HFF-Myc (cell line): ENCODE measurements at regions not wholly inside any gene's neighbourhood (a gene's known extent, or its start where the extent isn't known, plus 50 kb on each side); places are given as distances from the start of the nearest gene placed in this dataset.

ENCODE experiments used
- DNase-seq: peaks from one replicate; pipeline ENCODE4 v3.0.0-alpha.2; 2011; ENCODE audit warnings: low read depth; ENCODE audit errors: extremely low read depth
- H3K4me3 ChIP-seq: replicated peaks from 2 replicates; pipeline ENCODE4 v1.5.1; 2011; ENCODE audit warnings: low read depth, mild to moderate bottlenecking, control low read depth, low read length
- CTCF ChIP-seq: IDR thresholded peaks from 2 replicates; pipeline ENCODE4 v1.5.1; 2012; ENCODE audit warnings: mild to moderate bottlenecking, low read depth, low read length, control low read depth; ENCODE audit errors: missing control alignments

DNA sequence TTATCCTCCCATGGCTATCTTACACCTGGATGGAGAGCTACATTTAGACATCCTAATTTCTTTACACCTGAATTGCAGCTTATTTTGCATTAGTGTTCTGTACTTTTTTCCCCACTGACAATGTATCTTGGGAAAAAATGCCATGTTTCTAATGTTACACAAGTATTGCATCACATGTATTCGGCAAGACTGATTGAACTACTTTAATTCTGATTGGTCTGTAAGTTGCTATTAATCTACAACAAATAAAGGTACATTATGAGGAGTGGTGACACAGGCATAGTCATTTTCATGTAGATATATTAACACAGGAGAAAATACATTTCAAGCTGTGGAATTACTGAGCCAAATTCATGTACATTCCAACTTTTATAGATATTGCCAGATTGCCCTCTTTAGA is 558.0 kb downstream of the TRIML1 start:
- DNase-seq: no peak
- TF ChIP-seq CTCF: no peak
- no peak overlapping the region for H3K4me3 ChIP-seq

GRCh38 chr4:188701952-188702351 is 562.7 kb downstream of the TRIML1 start:
- DNase-seq: no peak
- no peak for TF ChIP-seq CTCF
- no peak overlapping the region for H3K4me3 ChIP-seq

- H3K4me3 ChIP-seq: no peak overlapping the region
- DNase-seq: no peak
- TF ChIP-seq CTCF: no peak
Measured at GRCh38 chr4:188704288-188704687, 565.0 kb downstream of the TRIML1 start.

GRCh38 chr4:188707036-188707435 is 567.8 kb downstream of the TRIML1 start:
- H3K4me3 ChIP-seq: no peak overlapping the region
- TF ChIP-seq CTCF: no peak
- DNase-seq: no peak

- peak; percentile 51 for DNase-seq
- TF ChIP-seq CTCF: no peak
- H3K4me3 ChIP-seq: no peak overlapping the region
Measured at GRCh38 chr4:188714501-188714900, 575.3 kb downstream of the TRIML1 start.

- no peak for DNase-seq
- TF ChIP-seq CTCF: no peak
Measured at GRCh38 chr4:188714907-188715306, 575.7 kb downstream of the TRIML1 start.

GRCh38 chr4:188717661-188718060 is 578.4 kb downstream of the TRIML1 start:
- no peak for DNase-seq
- H3K4me3 ChIP-seq: no peak overlapping the region
- TF ChIP-seq CTCF: no peak

More at GRCh38 chr4:188714907-188715306, 575.7 kb downstream of the TRIML1 start:
- H3K4me3 ChIP-seq: no peak overlapping the region
